ENCODE measurements at regions not wholly inside any gene's neighbourhood (a gene's known extent, or its start where the extent isn't known, plus 50 kb on each side); places are given as distances from the start of the nearest gene placed in this dataset.
A peak's percentile ranks its signal among the peaks of the same experiment; 100 is the strongest.
"Not testable (repeated sequence)": the region's sequence is repeated elsewhere in the genome, so short reads cannot be mapped to it uniquely, and the experiment has no call there.

GRCh38 chr10:101280511-101280910, 51.2 kb upstream of the LBX1 start:
- Histone ChIP-seq H3K36me3 (no peaks in the 10 kb centered on the region), H3K4me3 (no peak overlapping the region), H3K27ac (no peak overlapping the region), H3K27me3 (peaks cover 45% of the 10 kb centered on the region), H3K9me3 (no peaks in the 10 kb centered on the region), H3K4me1 (peaks cover 8% of the 10 kb centered on the region)
- DNase-seq (ENCODE audit: low spot score in 2 of 2) = no peak
- WGBS = 89% methylated on average over 2 of the region's 2 CpGs
- no peak for TF ChIP-seq POLR2A (IDR thresholded peaks at IDR 0.05)
- TF ChIP-seq CTCF (IDR thresholded peaks at IDR 0.05) = no peak
- no peak for TF ChIP-seq POLR2AphosphoS5 (IDR thresholded peaks at IDR 0.05)
- no peak for TF ChIP-seq EP300 (IDR thresholded peaks at IDR 0.05)

DNA sequence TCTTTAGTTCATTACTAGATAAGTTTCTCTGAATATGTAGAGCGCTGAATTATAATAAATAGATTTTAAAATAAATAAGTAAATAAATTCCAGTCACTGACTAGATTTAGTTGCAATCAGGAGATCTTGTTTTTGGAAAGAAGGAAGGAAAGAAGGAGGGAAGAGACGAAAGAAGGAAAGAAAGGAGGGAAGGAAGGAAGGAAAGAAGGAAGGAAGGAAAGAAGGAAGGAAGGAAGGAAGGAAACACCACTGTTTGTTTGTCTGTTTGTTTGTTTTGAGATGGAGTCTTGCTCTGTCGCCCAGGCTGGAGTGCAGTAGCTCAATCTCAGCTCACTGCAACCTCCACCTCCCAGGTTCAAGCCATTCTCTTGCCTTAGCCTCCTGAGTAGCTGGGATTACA, 51.7 kb upstream of the LBX1 start:
- H3K27ac ChIP-seq; H3K4me3 ChIP-seq; H3K9me3 ChIP-seq; H3K4me1 ChIP-seq; H3K36me3 ChIP-seq; DNase-seq (ENCODE audit: low spot score in 2 of 2): not testable (repeated sequence)
- 95% methylated on average over 3 of the region's 3 CpGs for WGBS
- peaks cover 49% of the 10 kb centered on the region for H3K27me3 ChIP-seq

DNA sequence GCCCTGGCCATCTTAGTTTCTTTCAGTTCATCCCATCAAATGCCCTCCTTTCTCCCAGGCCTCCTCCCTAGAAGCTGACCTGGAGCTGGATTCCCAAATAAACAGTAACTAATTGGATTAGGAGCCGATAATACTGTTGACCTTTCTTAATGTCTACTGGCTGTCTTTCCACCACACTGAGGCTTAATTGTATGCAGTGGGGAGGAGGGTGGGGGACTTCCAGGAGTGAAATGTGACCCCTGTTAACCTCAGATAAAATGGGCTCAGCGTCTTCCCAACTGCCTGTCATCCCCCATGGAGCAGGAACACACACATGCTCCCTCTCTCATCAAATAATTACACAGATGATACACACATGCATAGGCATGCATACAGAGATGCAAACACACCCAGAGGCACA, 53.7 kb upstream of the LBX1 start:
- Histone ChIP-seq H3K9me3 (no peaks in the 10 kb centered on the region), H3K4me3 (no peak overlapping the region), H3K36me3 (no peaks in the 10 kb centered on the region), H3K4me1 (peaks cover 13% of the 10 kb centered on the region), H3K27ac (no peak overlapping the region), H3K27me3 (peaks cover 63% of the 10 kb centered on the region)
- no peak for DNase-seq (ENCODE audit: low spot score in 2 of 2)
- TF ChIP-seq CTCF (IDR thresholded peaks at IDR 0.05) = no peak
- TF ChIP-seq EP300 (IDR thresholded peaks at IDR 0.05) = no peak
- TF ChIP-seq POLR2AphosphoS5 (IDR thresholded peaks at IDR 0.05) = no peak
- no peak for TF ChIP-seq POLR2A (IDR thresholded peaks at IDR 0.05)
- 89% methylated on average over 2 of the region's 2 CpGs for WGBS

- DNase-seq (ENCODE audit: low spot score in 2 of 2) = no peak
- no peak for TF ChIP-seq POLR2AphosphoS5 (IDR thresholded peaks at IDR 0.05)
- no peak for TF ChIP-seq EP300 (IDR thresholded peaks at IDR 0.05)
- no peak for TF ChIP-seq CTCF (IDR thresholded peaks at IDR 0.05)
- no peak for TF ChIP-seq POLR2A (IDR thresholded peaks at IDR 0.05)
- H3K9me3 ChIP-seq = no peaks in the 10 kb centered on the region
- H3K27me3 ChIP-seq = peaks cover 71% of the 10 kb centered on the region
- peaks cover 13% of the 10 kb centered on the region for H3K4me1 ChIP-seq
- no peak overlapping the region for H3K4me3 ChIP-seq
- no peak overlapping the region for H3K27ac ChIP-seq
- no peaks in the 10 kb centered on the region for H3K36me3 ChIP-seq
- 11% methylated on average over 3 of the region's 3 CpGs for WGBS
These were observed 54.5 kb upstream of the LBX1 start for GRCh38 chr10:101283762-101284100.

GRCh38 chr10:101284101-101284743, 55.0 kb upstream of the LBX1 start:
- H3K9me3 ChIP-seq = no peaks in the 10 kb centered on the region
- peaks cover 76% of the 10 kb centered on the region for H3K27me3 ChIP-seq
- no peak for TF ChIP-seq EP300 (IDR thresholded peaks at IDR 0.05)
- TF ChIP-seq CTCF (IDR thresholded peaks at IDR 0.05) = no peak
- TF ChIP-seq POLR2AphosphoS5 (IDR thresholded peaks at IDR 0.05) = no peak
- no peak for TF ChIP-seq POLR2A (IDR thresholded peaks at IDR 0.05)
- H3K27ac ChIP-seq = no peak overlapping the region
- H3K36me3 ChIP-seq = no peaks in the 10 kb centered on the region
- 13% methylated on average over 23 of the region's 54 CpGs for WGBS
- peak overlapping the region; percentile 15 for H3K4me3 ChIP-seq
- peaks cover 13% of the 10 kb centered on the region for H3K4me1 ChIP-seq
- DNase-seq (ENCODE audit: low spot score in 2 of 2) = no peak

Data from suprapubic skin (tissue), 4 donors.